ENCODE measurements at regions not wholly inside any gene's neighbourhood (a gene's known extent, or its start where the extent isn't known, plus 50 kb on each side); places are given as distances from the start of the nearest gene placed in this dataset.

DNA sequence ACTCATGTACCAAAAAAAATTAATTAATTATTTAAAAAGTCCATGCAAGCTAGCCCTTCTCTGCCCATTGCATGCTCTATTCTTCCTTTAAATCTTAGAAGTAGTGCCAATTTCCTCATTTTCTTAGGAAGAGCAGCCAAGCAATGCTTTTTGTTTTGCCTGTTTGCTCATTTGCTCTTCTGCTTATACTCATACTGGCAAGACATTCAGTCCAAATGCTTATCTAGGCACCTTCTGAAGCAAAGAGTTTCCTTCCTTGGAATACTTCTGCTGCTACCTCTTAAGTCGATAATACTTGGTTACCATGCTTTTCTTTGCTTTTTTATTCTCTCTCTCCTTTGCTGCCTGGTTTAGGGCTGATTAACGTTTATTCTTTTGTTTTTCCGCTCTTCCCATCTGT, 1318.3 kb downstream of the AACS start:
- Mint-ChIP-seq H3K27me3 (ENCODE audit: unreplicated experiment) (no peaks in the 10 kb centered on the region), H3K36me3 (ENCODE audit: unreplicated experiment) (no peaks in the 10 kb centered on the region), H3K4me3 (ENCODE audit: unreplicated experiment) (no peak overlapping the region), H3K4me1 (ENCODE audit: unreplicated experiment) (no peaks in the 10 kb centered on the region), H3K27ac (ENCODE audit: unreplicated experiment) (no peak overlapping the region), H3K9me3 (ENCODE audit: unreplicated experiment) (peaks cover 61% of the 10 kb centered on the region)
- TF ChIP-seq, protein P1, sequence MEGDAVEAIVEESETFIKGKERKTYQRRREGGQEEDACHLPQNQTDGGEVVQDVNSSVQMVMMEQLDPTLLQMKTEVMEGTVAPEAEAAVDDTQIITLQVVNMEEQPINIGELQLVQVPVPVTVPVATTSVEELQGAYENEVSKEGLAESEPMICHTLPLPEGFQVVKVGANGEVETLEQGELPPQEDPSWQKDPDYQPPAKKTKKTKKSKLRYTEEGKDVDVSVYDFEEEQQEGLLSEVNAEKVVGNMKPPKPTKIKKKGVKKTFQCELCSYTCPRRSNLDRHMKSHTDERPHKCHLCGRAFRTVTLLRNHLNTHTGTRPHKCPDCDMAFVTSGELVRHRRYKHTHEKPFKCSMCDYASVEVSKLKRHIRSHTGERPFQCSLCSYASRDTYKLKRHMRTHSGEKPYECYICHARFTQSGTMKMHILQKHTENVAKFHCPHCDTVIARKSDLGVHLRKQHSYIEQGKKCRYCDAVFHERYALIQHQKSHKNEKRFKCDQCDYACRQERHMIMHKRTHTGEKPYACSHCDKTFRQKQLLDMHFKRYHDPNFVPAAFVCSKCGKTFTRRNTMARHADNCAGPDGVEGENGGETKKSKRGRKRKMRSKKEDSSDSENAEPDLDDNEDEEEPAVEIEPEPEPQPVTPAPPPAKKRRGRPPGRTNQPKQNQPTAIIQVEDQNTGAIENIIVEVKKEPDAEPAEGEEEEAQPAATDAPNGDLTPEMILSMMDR (IDR thresholded peaks at IDR 0.05), result no peak
- DNase-seq (ENCODE audit: extremely low spot score, unreplicated experiment), result no peak

DNA sequence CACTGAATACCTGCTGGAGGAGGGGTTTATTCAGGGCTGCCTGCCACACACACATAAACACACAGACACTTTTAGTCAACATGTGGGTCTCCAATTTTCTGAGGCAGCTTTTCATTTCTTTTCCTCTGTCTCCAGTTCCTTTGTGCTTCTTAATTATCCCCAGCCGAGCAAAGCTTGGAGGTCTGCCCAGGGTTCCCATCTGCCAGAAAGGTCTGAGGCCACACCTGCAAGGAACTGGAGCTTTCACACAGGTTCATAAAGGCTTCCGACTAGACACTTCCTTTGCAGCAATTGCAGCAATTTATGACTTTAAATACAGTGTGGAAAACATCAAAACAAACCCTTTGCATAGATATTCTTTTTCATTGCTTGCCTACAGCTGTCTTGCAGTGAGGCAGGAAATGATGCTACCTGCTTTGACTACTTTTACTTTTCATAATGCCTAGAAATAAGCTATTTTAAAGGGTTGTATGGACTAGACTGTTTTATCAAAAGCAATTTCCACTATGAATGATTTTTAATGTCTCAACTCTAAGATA, 1318.9 kb downstream of the AACS start:
- Mint-ChIP-seq H3K4me3 (ENCODE audit: unreplicated experiment) (no peak overlapping the region), H3K27me3 (ENCODE audit: unreplicated experiment) (no peaks in the 10 kb centered on the region), H3K9me3 (ENCODE audit: unreplicated experiment) (peaks cover 63% of the 10 kb centered on the region), H3K27ac (ENCODE audit: unreplicated experiment) (no peak overlapping the region), H3K36me3 (ENCODE audit: unreplicated experiment) (peaks cover under 1% of the 10 kb centered on the region), H3K4me1 (ENCODE audit: unreplicated experiment) (no peaks in the 10 kb centered on the region)
- TF ChIP-seq, protein P1 (IDR thresholded peaks at IDR 0.05), result no peak
- DNase-seq (ENCODE audit: extremely low spot score, unreplicated experiment), result no peak

DNA sequence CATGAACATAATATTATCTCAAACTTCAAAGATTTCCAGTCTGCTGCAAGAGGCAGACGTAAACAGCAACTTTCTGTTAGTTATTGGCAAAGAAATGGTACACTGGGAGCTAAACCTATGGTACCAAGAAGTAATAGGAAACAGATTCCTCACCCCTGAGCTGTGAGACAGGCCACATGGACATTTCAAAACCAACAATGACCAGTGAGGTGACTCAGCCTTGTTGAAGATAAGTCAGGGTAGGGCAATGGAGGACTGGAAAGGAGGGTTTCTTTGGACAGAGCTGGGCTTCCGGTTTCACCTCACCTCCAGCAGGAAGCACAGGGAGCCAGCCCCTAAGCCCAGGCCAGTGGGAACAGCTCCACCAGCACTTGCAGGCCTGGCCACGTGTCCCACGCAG, 1320.5 kb downstream of the AACS start:
- no peak for DNase-seq (ENCODE audit: extremely low spot score, unreplicated experiment)
- H3K9me3 Mint-ChIP-seq (ENCODE audit: unreplicated experiment), result peaks cover 62% of the 10 kb centered on the region
- H3K4me3 Mint-ChIP-seq (ENCODE audit: unreplicated experiment), result no peak overlapping the region
- H3K27me3 Mint-ChIP-seq (ENCODE audit: unreplicated experiment), result no peaks in the 10 kb centered on the region
- no peaks in the 10 kb centered on the region for H3K4me1 Mint-ChIP-seq (ENCODE audit: unreplicated experiment)
- H3K27ac Mint-ChIP-seq (ENCODE audit: unreplicated experiment), result no peak overlapping the region
- peaks cover 2% of the 10 kb centered on the region for H3K36me3 Mint-ChIP-seq (ENCODE audit: unreplicated experiment)
- TF ChIP-seq, protein P1 (IDR thresholded peaks at IDR 0.05), result no peak

DNA sequence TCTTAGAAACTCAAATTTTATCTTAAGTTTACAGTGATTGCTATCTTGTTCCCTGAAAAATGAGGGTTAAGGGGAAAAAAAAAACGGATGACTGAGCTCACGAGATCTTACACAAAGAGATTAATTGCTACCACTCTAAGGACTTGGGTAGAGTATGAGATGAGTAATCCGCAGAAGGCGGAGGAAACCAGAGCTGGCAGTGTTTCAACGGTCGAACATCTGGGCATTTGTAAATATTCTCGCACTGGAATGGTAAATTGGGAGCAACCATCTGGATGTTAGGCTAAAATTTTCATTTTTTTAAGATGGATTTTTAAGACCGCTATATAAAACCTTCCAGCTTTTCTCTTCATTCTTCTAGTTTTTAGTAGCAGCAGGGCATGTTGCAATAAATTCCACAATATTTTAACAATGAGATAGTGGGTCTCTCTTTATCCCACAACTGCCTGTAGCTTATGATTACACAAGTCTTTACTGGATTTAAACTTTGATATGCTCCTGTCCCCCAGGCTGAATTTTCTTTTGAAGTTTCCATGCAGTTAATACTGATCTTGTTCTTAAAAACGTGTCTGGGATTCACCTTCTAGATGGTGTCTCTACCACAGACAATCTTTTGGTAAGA, 1324.1 kb downstream of the AACS start:
- Mint-ChIP-seq H3K4me3 (ENCODE audit: unreplicated experiment) (no peak overlapping the region), H3K27me3 (ENCODE audit: unreplicated experiment) (no peaks in the 10 kb centered on the region), H3K27ac (ENCODE audit: unreplicated experiment) (no peak overlapping the region), H3K36me3 (ENCODE audit: unreplicated experiment) (peaks cover 2% of the 10 kb centered on the region), H3K4me1 (ENCODE audit: unreplicated experiment) (no peaks in the 10 kb centered on the region), H3K9me3 (ENCODE audit: unreplicated experiment) (peaks cover 34% of the 10 kb centered on the region)
- no peak for DNase-seq (ENCODE audit: extremely low spot score, unreplicated experiment)
- TF ChIP-seq, protein P1 (IDR thresholded peaks at IDR 0.05), result no peak

DNA sequence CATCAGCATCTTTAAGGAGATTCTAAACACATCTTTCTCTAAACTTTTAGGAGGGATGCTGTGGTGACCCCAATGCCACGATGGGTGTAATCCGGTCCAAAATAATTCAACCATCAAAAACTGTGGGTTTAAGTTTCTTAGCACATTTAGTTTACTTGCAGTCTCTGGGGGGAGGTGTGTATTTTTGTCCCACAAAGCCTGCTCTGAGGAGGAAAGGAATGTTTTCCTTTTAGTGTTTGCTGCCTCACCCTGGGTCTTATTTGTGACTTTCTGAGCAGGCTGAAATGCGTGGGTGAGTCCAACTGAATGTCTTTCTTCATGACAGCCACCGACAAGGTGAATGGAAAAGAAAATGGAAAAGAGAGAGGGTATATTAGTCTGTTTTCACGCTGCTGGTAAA, 1324.7 kb downstream of the AACS start:
- DNase-seq (ENCODE audit: extremely low spot score, unreplicated experiment), result no peak
- Mint-ChIP-seq H3K36me3 (ENCODE audit: unreplicated experiment) (peaks cover 2% of the 10 kb centered on the region), H3K27ac (ENCODE audit: unreplicated experiment) (no peak overlapping the region), H3K4me1 (ENCODE audit: unreplicated experiment) (no peaks in the 10 kb centered on the region), H3K4me3 (ENCODE audit: unreplicated experiment) (no peak overlapping the region), H3K9me3 (ENCODE audit: unreplicated experiment) (peaks cover 36% of the 10 kb centered on the region), H3K27me3 (ENCODE audit: unreplicated experiment) (no peaks in the 10 kb centered on the region)
- TF ChIP-seq, protein P1 (IDR thresholded peaks at IDR 0.05), result no peak

Data from osteocyte (in vitro differentiated cells).